Upper lobe of left lung (tissue), 6 donors: ENCODE measurements at regions not wholly inside any gene's neighbourhood (a gene's known extent, or its start where the extent isn't known, plus 50 kb on each side); places are given as distances from the start of the nearest gene placed in this dataset.

Source experiments
- ATAC-seq, 2 donors: fragments of 200-7000 bp; cut with Tn5 transposase; one replicate each; pipeline ENCODE4 v1.9.1; 2022; ENCODE audit warnings: mild to moderate bottlenecking in 2 of 2, moderate library complexity in 2 of 2; ENCODE audit not compliant: low FRiP score in 2 of 2
- DNase-seq, 2 donors: peaks; one replicate each; pipeline ENCODE4 v3.0.0-alpha.2; 2019 to 2020
- H3K27ac ChIP-seq, 4 donors: fragments of 200-600 bp; sonication (generic); one replicate each; pipeline ENCODE4 v1.5.1; 2016 to 2019
- H3K27me3 ChIP-seq, 4 donors: fragments of 200-600 bp; sonication (generic); one replicate each; pipeline ENCODE4 v1.5.1; 2017 to 2019
- H3K36me3 ChIP-seq, 4 donors: fragments of 200-600 bp; sonication (generic); one replicate each; pipeline ENCODE4 v1.5.1; 2016 to 2019
- H3K4me1 ChIP-seq, 4 donors: fragments of 200-600 bp; sonication (generic); one replicate each; pipeline ENCODE4 v1.5.1; 2018 to 2019
- H3K4me3 ChIP-seq, 4 donors: fragments of 200-600 bp; sonication (generic); one replicate each; pipeline ENCODE4 v1.5.1; 2017 to 2019; ENCODE audit warnings: mild to moderate bottlenecking in 2 of 4, moderate library complexity in 1 of 4
- H3K9me3 ChIP-seq, 4 donors: fragments of 200-600 bp; sonication (generic); one replicate each; pipeline ENCODE4 v1.5.1; 2018 to 2019
- CTCF ChIP-seq, 6 experiments: fragments of 450-650 bp in 4 of 6; fragments of 200-600 bp in 2 of 6; sonication (generic) in 2 of 6; IDR thresholded peaks; one replicate each; pipeline ENCODE4 v1.5.1; 2016 to 2019; ENCODE audit warnings: antibody characterized with exemption in 6 of 6
- EP300 ChIP-seq, 4 donors: sonication (generic); formaldehyde crosslinking; IDR thresholded peaks; one replicate each; pipeline ENCODE4 v1.5.1; 2017; ENCODE audit warnings: antibody characterized with exemption in 4 of 4, control low read depth in 2 of 4
- POLR2A ChIP-seq, 4 donors: fragments of 450-650 bp; IDR thresholded peaks; one replicate each; pipeline ENCODE4 v1.5.1; 2016 to 2017; ENCODE audit warnings: antibody characterized with exemption in 4 of 4, mild to moderate bottlenecking in 2 of 4
- POLR2AphosphoS5 ChIP-seq, 2 donors: sonication (generic); formaldehyde crosslinking; IDR thresholded peaks; one replicate each; pipeline ENCODE4 v1.5.1; 2017; ENCODE audit warnings: antibody characterized with exemption in 2 of 2
- WGBS, 2 donors: methylation state at CpG; one replicate each; pipeline ENCODE4 v1.1.5; 2017 to 2018; 5-methylcytosine and 5-hydroxymethylcytosine counted together
- donor health status: DM: no; HTN: no; CAD: no; lungs with moderate emphysema.
- donor health status: DM: no; HTN: yes; CAD: no; lungs with severe emphysema.

- TF ChIP-seq POLR2AphosphoS5 (IDR thresholded peaks at IDR 0.05) (no peak), EP300 (IDR thresholded peaks at IDR 0.05) (no peak), POLR2A (IDR thresholded peaks at IDR 0.05) (no peak), CTCF (IDR thresholded peaks at IDR 0.05) (no peak)
- 16 to 66% methylated on average over 1 of the region's 1 CpG for WGBS, 2 donors
- no peak for DNase-seq
- Histone ChIP-seq H3K36me3 (no peaks in the 10 kb centered on the region), H3K4me1 (no peaks in the 10 kb centered on the region), H3K27me3 (no peaks in the 10 kb centered on the region), H3K4me3 (no peak overlapping the region), H3K27ac (no peak overlapping the region), H3K9me3 (no peaks in the 10 kb centered on the region)
- ATAC-seq, result no peak
These were observed 55.5 kb upstream of the SLC8A1 start for GRCh38 chr2:40507432-40507831.

DNA sequence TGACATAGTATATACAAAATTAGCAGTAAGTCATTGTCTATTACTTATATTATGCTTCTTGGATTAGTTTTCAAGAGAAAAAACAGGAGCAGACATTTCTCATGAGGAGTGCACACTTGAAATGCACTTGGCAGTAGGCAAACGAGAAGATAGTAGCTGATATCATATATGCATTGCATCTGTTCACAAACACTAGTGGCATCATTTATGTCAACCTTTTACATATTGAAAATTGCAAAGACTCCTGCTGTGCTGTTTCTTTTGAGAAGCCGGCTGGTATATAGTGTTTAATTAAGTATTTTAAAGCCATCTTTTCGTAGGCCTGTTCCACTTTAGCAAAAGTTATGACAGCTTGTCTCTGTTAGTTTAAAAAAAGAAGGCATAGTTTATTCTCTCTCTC lies 58.4 kb upstream of the SLC8A1 start:
- H3K9me3 ChIP-seq, result no peaks in the 10 kb centered on the region
- H3K27me3 ChIP-seq, result no peaks in the 10 kb centered on the region
- DNase-seq, result no peak
- H3K27ac ChIP-seq, result no peak overlapping the region
- H3K36me3 ChIP-seq, result no peaks in the 10 kb centered on the region
- no peak for TF ChIP-seq CTCF (IDR thresholded peaks at IDR 0.05)
- no peak for TF ChIP-seq POLR2A (IDR thresholded peaks at IDR 0.05)
- no peak for TF ChIP-seq EP300 (IDR thresholded peaks at IDR 0.05)
- no peak for TF ChIP-seq POLR2AphosphoS5 (IDR thresholded peaks at IDR 0.05)
- no peaks in the 10 kb centered on the region for H3K4me1 ChIP-seq
- H3K4me3 ChIP-seq, result no peak overlapping the region
- ATAC-seq, result no peak
- 68 to 75% methylated on average over 3 of the region's 3 CpGs for WGBS, 2 donors

- Histone ChIP-seq H3K4me3 (peak overlapping the region in 3 of 4 donors; percentile 20 to 40 (median 33)), H3K27ac (peak overlapping the region; percentile 66 to 82 (median 76)), H3K27me3 (no peaks in the 10 kb centered on the region), H3K9me3 (no peaks in the 10 kb centered on the region), H3K36me3 (no peaks in the 10 kb centered on the region), H3K4me1 (no peaks in the 10 kb centered on the region)
- TF ChIP-seq EP300 (IDR thresholded peaks at IDR 0.05), result no peak
- no peak for TF ChIP-seq CTCF (IDR thresholded peaks at IDR 0.05)
- TF ChIP-seq POLR2AphosphoS5 (IDR thresholded peaks at IDR 0.05), result peak in 1 of 2 donors; percentile 22
- TF ChIP-seq POLR2A (IDR thresholded peaks at IDR 0.05), result peak in 1 of 4 donors; percentile 33
- DNase-seq (peak in 1 of 2 donors; percentile 22), ATAC-seq (peak in 1 of 2 donors; percentile 75)
- 17 to 26% methylated on average over 9 of the region's 9 CpGs for WGBS, 2 donors
These were observed 59.8 kb upstream of the SLC8A1 start for GRCh38 chr2:40511661-40512213.

- WGBS, 2 donors, result 71 to 78% methylated on average over 6 of the region's 6 CpGs
- DNase-seq, result no peak
- no peak for TF ChIP-seq POLR2AphosphoS5 (IDR thresholded peaks at IDR 0.05)
- no peak for TF ChIP-seq CTCF (IDR thresholded peaks at IDR 0.05)
- no peak for TF ChIP-seq POLR2A (IDR thresholded peaks at IDR 0.05)
- no peak for TF ChIP-seq EP300 (IDR thresholded peaks at IDR 0.05)
- Histone ChIP-seq H3K27me3 (no peaks in the 10 kb centered on the region), H3K9me3 (no peaks in the 10 kb centered on the region), H3K4me3 (peak overlapping the region; percentile 7 to 40 (median 26)), H3K4me1 (no peaks in the 10 kb centered on the region), H3K27ac (peak overlapping the region; percentile 66 to 82 (median 76)), H3K36me3 (no peaks in the 10 kb centered on the region)
- ATAC-seq, result peak in 1 of 2 donors; percentile 26
These were observed 60.4 kb upstream of the SLC8A1 start for GRCh38 chr2:40512256-40512655.

GRCh38 chr2:40513201-40513600 lies 61.3 kb upstream of the SLC8A1 start:
- Histone ChIP-seq H3K4me1 (no peaks in the 10 kb centered on the region), H3K27me3 (no peaks in the 10 kb centered on the region), H3K4me3 (peak overlapping the region in 1 of 4 donors; percentile 40), H3K27ac (peak overlapping the region in 3 of 4 donors; percentile 72 to 82 (median 79)), H3K36me3 (no peaks in the 10 kb centered on the region), H3K9me3 (no peaks in the 10 kb centered on the region)
- TF ChIP-seq POLR2AphosphoS5 (IDR thresholded peaks at IDR 0.05) (no peak), POLR2A (IDR thresholded peaks at IDR 0.05) (no peak), EP300 (IDR thresholded peaks at IDR 0.05) (no peak), CTCF (IDR thresholded peaks at IDR 0.05) (no peak)
- DNase-seq (no peak), ATAC-seq (no peak)
- WGBS, 2 donors, result 55 to 67% methylated on average over 2 of the region's 2 CpGs
